GM18873 (cell line): ENCODE measurements at regions not wholly inside any gene's neighbourhood (a gene's known extent, or its start where the extent isn't known, plus 50 kb on each side); places are given as distances from the start of the nearest gene placed in this dataset.

Source experiments
- ATAC-seq: cut with Tn5 transposase; IDR thresholded peaks from one replicate; pipeline ENCODE4 v1.9.1; 2021; ENCODE audit warnings: mild to moderate bottlenecking, moderate library complexity, moderate number of reproducible peaks; ENCODE audit not compliant: unreplicated experiment, low FRiP score

DNA sequence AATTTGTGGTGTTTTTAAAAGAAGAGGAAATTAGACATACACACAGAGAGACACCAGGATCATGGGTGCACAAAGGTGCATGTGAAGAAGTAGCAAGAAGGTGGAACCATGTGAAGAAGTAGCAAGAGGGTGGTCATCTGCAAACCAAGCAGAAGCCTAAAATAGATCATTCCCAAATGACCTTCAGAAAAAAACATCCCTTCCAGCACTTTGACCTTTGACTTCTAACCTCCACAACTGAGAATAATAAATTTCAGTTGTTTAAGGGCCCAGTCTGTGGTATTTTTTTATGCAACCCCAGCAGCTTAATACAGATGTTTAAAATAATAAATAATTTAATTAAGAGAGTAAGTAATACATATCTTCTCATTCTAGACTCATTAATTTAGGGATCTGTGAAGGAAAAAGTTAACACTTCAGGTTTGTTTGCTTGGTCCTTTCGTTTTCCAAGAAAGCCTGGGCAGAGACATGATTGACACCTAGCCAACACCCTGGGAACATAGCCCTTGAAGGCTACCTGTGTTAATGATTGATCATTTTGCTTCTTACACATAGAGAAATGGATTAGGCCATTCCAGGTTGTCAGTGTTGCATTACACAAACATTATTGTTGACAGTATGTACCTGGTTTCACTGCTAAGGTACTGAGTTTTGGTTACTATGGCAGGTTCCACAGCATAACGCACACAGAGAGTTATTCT lies 1331.2 kb upstream of the GBE1 start:
- no peak for ATAC-seq

DNA sequence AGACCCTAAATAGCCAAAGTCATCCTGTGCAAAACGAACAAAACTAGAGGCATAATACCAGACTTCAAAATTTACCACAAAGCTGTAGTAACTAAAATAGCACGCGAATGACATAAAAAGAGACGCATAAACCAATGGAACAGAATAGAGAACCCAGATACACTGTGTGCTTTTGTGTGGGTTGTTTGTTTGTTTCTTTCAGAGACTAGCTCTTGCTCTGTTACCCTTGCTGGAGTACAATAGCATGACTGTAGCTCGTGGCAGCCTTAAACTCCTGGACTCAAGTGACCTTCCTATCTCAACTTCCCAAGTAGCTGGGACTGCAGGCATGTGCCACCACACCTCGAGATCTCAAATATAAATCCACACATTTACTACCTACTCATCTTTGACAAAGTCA lies 1314.6 kb upstream of the GBE1 start:
- no peak for ATAC-seq

DNA sequence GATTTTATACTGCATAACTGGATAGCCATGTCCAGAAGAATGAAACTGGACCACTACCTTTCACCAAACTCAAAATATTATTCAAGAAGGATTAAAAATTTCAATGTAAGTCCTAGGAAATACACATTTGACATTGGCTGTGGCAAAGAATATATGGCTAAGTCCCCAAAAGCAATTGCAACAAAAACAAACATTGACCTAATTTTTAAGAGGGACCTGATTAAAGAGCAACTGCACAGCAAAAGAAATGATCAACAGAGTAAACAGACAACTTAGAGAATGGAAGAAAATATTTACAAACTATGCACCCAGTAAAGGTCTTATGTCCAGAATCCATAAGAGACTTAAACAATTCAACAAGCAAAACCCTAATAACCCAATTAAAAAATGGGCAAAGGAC lies 1313.0 kb upstream of the GBE1 start:
- ATAC-seq, result no peak

DNA sequence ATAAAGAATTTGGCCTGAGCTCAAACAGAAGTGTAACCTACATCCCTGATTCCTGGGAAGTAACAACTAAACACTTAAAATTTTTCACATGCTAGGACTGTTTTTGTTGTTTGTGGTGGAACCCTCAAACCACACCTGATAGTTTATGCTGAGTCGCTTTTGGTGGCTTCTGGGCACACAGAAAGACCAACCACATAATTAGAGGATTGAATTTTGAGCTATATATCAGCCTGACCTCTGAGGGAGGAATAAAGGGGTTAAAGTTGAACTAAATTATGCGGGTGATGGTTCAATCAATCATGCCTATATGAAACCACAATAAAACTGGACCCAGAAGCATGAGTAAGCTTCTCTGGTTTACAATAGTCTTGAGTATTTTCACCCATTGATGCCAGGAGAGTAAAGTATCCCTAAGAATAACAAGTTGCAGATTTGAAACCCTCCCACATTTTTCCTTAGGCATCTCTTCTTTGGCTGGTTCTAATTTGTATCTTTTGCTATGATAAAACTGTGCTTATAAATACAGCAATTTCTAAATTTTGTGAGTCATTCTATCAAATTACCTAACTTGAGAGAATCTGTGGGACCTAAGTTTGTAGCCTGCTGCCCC lies 1304.5 kb upstream of the GBE1 start:
- no peak for ATAC-seq

DNA sequence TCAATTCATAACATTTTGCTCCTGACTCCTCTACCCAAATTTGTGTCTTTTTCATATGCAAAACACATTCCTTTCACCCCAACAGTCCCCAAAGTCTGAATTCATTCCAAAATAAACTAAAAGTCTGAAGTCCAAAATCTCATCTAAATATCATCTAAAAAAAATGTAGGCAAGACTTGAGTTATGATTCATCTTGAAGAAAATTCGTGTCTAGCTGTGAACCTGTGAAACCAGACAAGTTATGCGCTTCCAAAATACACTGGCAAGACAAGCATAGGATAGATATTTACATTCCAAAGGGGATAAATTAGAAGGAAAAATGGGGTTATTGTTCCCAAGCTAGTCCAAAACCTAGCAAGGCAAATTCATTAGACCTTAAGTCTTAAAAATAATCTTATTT lies 1302.0 kb upstream of the GBE1 start:
- ATAC-seq, result no peak

DNA sequence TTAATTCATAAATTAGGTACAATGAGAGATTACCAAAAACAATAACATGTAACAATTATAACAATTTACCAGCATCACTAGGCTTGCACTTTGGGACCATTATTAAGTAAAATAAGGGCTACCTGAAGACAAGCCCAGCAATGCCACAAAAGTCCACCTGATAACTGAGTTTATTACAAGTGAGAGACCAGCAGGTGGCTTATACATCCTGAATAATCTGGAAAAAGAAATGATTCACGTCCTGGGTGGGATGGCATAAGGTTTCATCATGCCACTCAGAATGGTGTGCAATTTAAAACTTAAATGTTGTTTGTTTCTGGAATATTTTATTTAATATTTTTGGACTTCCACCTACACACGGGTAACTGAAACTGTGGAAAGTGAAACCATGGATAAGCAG lies 1287.1 kb upstream of the GBE1 start:
- ATAC-seq, result no peak

DNA sequence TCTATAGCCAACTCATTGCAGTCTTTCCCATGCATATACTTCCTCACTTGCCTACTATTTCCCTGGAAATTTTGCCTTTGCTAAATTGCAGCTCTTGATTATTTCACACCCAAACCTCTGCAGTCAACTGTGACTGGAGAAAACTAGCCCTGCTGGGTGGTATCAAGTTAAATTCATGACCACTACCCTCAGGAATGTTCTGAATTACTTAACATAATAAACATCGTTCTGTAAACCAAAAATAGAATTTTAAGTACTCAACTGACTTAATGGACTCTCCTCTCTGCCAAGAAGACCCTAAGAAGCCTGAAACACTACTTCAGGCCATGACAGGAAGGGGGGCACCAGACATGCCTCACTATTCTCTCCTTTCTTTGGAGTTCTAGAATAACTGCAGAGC lies 1278.0 kb upstream of the GBE1 start:
- ATAC-seq, result no peak

DNA sequence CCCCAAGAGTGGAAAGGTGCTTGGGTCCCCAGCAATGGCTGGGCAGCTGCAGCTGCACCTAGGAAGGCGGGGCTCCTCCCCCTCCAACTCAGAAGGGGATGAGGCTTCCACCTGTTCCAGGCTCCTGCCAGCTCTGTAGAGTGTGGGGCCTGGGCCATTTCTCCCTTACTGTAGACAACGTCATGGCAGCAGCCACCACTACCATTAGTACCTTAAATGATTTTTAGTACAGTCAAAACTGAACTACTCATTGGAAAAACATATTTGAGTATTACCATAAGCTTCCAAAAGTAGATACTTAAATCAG lies 1274.2 kb upstream of the GBE1 start:
- no peak for ATAC-seq

DNA sequence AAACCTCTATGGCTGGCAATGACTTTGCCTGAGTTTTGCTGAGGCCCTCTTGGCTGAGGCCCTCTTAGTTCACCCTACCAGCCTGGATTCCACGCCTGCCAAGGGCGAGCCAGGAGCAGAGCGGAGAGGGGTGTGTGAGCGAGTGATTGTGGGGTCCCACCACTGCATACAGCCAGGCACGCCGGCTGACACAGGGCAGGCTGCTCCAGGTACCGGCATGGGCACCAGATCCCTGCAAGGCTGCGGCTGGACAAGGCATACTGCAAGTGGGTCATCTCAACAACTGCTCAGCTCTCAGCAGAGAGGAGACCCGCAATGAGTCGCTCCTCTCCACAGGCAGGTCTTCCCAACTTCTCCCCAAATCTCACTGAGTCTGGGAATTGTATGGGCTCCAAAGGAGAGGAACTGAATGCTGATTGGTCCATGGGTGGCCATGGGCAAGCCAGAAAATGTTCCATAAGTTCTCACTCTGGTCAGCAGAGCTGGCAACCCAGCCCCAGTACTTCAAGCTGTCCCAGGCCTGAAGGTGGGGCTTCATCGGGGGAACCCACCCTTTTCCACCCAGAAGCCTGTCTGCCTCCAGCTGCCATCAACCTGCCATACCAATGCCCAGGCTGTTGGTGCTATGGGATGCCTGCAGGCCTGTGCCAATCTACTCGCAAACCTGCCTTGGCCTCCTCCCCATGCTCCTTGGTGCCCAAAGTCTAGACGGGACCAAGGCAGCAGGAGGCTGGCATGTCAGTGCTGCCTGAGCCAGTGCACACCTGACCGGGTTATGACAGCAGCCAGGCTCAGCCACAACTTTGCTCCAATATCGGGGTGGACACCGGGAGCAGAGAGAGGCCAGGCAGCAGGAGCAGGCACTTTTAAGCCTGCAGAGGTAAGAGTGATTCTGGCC lies 1273.6 kb upstream of the GBE1 start:
- ATAC-seq, result no peak

DNA sequence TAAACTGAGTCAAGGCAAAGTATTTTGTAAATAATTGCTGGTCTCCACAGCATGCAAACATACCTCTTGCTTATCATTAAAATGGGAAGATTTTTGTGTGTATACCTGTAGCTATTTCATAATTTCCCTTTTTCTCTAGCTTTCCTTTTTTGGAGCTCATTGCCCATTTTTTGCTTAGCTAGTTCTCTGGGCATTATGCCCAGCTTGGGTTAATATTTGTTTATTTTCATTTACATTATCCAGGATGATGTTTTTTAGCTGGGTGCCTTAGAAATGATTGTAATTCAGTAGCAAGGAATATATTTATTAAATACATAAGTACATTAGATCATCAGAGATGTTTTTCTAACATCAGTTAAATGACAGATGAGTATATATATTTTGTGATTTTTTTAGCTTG lies 1271.7 kb upstream of the GBE1 start:
- no peak for ATAC-seq

DNA sequence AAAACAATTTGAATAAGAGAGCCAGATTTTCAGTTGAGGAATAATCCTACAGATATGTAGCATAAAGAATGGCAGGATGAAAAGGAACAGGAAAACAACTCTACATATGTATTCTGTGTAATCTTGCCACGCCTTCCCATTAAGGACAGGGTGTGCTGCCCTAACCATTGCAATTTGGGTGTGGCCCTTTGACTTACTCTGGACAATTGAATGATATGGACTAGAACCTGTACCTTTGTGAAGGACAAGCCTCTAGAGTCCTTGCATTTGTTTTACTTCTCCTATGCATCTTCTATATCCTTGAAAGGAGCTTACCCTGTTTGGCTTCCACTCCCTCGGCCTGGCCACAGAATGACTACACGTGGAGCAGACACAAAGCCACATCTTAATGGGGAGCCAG lies 1261.6 kb upstream of the GBE1 start:
- no peak for ATAC-seq

DNA sequence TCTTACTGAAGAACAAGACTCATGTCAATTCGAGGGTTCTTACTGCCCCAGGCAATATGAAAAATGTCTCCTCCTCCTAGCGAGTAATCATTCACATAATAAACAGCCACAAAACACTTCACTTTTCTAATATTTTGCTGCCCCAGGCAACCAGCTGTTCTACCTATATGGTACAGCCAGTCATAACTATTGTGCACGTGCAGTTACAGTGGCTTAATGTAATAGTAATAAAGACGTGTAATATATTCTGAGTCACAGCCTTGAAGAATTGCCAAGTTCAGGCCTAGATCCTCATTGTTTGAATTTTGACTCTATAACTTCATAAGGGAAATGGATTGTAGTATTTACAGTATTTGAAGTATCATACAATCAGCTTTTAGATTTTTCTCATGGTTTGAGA lies 1250.0 kb upstream of the GBE1 start:
- ATAC-seq, result no peak

DNA sequence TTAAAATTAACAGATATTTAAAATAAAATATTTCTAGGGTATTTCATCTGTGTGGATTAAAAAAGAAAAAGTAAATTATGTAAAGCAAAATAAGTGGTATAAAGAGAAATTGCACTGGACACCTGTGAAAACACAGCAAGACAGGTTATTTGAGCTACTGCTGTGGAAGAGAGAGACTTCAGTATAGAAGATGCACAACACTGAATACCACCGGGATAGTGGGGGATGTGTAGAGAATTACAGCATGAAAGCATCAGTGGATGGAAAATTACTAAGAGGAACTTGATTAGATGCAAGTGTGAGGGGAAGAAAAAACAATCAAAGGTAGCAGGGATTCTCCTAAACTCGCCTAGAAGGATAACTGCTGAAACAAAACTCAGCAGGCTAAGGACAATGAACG lies 1242.5 kb upstream of the GBE1 start:
- no peak for ATAC-seq

DNA sequence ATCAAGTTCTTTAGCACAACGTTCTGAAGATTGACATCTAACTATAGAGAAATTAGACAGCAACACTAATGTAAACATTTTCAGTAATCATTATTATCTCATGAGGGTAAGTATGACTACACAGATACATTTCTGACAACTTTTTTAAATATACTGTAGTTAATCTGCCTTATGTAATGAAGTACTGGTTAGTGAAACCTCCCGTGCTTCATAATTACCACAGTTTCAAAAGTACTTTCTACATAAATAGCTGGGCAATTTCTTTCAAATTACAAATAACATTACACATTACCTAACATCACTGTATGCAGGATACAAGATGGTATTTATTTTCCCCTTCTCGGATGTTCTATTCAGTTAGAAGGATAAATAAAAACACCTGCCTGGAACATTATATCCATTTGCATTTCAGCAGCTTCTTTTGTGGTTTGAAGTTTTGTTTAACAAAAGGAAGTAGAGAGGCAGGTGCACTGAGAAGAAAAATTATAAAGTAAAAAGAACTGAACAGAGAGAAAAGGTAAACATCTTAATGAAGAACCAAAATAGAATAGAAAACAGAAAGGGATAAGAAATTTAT lies 1241.5 kb upstream of the GBE1 start:
- no peak for ATAC-seq

DNA sequence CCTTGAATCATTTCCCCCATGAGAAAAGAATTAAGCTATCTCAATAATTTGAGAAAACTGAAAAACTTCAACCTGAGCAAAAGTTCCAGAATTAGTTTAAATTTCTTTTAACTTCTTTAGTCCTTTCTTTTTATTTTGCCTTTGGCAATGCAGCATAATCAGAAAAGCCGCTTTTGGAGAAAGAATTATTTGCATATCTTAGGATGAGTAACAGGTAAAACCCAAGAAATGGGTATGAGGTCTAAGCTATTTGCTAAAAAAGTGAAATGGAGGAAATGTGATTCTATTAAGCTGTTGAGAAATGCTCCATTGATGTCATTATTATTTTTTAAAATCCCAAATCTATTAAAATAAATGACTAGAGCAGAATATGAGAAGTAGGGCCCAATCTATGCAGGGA lies 1238.3 kb upstream of the GBE1 start:
- ATAC-seq, result no peak

DNA sequence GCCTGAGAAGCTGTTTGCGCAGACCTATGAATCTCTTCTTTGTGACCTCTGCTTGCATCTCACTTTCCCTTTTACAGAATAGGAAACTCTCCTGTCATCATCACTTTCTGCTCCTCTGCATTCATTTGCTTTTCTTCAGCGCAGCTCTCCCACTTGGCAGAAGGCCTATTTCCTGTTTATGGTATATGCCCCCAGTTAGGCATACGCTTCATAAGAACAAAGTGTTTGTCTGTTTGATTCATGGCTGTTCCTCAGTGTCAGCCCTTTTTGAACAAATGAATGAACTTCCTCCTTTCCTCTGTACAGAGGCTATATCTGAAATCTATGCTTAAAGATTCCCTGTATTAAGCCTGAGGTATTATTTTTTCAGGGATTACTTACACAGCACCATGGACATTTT lies 1216.9 kb upstream of the GBE1 start:
- ATAC-seq, result no peak

DNA sequence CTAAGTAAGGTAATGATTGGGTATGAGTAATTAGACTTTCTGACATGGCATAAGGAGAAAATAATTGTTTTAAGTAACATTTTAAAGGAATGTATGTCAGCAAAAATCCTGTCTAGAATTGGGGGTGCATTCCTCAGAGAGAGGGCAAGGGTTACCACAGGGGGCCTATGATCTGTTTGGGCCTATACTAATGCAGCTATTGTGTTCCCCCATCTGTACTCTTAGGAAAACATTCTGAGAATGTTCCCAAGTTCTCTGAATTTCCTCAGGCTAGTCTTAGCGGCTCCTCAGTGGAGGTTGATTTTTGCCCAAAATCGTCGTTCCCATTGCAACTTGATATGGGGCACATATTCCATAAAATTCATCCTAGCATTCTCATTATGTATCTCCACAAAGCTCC lies 1216.4 kb upstream of the GBE1 start:
- no peak for ATAC-seq

DNA sequence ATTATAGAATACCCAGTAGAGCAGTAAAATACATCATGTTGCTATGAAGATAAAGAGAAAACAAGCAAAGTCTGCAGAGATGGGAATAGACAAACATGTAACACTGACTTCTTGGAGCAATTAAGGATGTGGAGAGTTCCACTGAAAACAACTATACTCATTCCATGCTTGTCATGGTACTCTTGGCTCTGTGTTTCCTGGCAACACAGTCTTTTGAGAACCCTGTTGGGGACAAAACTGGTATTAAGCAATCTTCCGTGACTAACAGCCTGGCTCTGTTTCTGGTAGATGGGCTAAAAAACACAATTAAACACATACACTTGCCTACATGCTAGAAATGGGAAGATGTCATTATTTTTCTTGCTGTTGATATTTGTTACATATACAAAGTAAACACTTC lies 1212.3 kb upstream of the GBE1 start:
- ATAC-seq, result no peak

DNA sequence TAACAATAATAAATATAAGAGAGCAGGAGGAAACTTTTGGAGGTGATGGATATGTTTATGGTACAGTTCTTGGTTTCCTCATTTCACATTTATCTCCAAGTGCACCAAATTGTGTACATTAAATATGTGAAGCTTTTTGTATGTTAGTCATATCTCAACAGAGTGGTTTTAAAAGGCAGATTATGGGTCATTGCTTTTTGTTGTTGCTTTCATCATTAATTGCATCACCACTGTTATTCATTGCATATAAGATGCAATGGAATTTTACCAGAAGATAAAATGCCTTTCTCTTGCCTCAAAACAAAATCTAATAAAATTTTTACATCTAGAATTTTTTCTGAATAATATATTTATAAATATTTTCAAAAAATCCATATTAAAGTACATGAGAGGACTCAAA lies 1198.9 kb upstream of the GBE1 start:
- no peak for ATAC-seq

DNA sequence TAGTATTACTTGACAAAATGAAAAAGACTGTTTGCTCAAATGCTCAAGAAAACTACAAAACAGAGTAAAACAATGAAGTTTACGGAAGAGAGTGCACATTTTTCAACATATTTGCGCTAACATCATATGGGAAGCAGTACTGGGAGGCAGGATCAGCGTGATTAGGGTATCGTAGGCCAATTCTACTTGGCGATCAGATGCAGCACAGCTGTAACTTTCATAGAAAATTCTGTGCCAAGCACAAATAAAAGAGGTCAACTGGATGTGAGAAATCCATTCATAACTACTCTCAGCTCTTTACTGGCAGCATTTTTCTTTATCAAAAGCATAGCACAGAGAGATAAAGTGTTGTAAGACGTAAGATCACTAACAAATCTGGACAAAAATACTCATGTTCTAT lies 1196.3 kb upstream of the GBE1 start:
- ATAC-seq, result no peak

DNA sequence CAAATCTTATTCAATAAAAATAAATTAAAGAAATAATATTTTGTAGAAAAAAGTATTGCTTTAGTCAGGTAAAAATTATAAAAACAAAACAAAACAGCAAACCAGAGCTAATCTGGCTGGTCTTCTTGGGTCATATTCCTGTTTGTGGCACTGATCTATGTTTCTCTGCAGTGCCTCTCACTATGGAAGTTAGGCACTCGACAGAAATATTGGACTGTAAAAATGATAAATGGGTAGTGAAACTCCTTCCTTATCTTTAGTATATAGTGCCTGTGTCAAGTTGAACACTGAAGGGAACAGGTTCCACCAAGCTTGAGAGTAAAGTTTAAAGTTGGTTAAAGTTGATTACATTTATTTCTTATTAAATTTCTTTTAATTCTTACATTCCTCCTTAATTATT lies 1195.6 kb upstream of the GBE1 start:
- no peak for ATAC-seq

DNA sequence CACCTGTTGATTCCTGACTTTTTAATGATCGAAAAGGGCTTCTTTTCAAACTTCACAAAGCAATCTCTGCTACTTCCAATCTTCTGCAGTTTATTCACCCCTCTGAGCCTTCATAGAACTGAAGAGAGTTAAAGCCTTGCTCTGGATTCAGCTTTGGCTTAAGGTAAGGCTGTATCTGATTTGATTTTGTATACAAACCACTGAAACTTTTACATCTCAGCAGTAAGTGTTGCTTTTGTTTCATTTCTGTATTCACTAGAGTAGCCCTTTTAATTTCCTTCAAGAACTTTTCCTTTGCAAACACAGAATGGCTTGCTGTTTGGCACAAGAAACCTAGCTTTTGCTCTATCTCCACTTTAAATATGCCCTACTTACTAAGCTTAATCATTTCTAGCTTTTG lies 1193.0 kb upstream of the GBE1 start:
- no peak for ATAC-seq
